OCI-LY3 (cell line): ENCODE measurements at regions not wholly inside any gene's neighbourhood (a gene's known extent, or its start where the extent isn't known, plus 50 kb on each side); places are given as distances from the start of the nearest gene placed in this dataset.

Experiments used
- EZH2phosphoT487 ChIP-seq: fragments of 200-600 bp; shearing (Covaris generic); IDR thresholded peaks from 2 replicates; pipeline ENCODE4 v1.6.1; 2018; ENCODE audit warnings: antibody characterized with exemption, mixed run types, low read depth
- TF ChIP-seq, protein P1 (sequence below): fragments of 200-600, 300-600 bp; sonication (generic); IDR thresholded peaks from 2 replicates; pipeline ENCODE4 v1.5.1; 2014; ENCODE audit warnings: antibody characterized with exemption, low read length, low read depth

DNA sequence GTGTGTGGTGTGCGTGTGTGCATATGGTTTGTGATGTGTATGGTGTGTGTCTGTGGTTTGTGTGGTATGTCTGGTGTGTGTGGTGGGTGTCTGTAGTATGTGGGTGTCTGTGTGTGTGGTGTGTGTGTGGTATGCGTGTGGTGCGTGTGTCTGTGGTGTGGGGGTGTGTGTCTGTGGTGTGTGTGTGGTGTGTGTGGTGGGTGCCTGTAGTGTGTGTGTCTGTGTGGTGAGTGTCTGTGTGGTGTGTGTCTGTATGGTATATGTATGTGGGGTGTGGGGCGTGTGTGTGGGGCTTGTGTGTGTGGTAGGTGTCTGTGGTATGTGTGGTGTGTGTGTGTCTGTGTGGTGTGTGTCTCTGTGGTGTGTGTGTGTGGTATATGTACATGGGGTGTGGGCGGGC is 300.7 kb downstream of the TEX29 start:
- TF ChIP-seq, protein P1, sequence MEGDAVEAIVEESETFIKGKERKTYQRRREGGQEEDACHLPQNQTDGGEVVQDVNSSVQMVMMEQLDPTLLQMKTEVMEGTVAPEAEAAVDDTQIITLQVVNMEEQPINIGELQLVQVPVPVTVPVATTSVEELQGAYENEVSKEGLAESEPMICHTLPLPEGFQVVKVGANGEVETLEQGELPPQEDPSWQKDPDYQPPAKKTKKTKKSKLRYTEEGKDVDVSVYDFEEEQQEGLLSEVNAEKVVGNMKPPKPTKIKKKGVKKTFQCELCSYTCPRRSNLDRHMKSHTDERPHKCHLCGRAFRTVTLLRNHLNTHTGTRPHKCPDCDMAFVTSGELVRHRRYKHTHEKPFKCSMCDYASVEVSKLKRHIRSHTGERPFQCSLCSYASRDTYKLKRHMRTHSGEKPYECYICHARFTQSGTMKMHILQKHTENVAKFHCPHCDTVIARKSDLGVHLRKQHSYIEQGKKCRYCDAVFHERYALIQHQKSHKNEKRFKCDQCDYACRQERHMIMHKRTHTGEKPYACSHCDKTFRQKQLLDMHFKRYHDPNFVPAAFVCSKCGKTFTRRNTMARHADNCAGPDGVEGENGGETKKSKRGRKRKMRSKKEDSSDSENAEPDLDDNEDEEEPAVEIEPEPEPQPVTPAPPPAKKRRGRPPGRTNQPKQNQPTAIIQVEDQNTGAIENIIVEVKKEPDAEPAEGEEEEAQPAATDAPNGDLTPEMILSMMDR: no peak
- no peak for TF ChIP-seq EZH2phosphoT487
